HG03097 (cell line): ENCODE measurements at regions not wholly inside any gene's neighbourhood (a gene's known extent, or its start where the extent isn't known, plus 50 kb on each side); places are given as distances from the start of the nearest gene placed in this dataset.
"Not testable (repeated sequence)": the region's sequence is repeated elsewhere in the genome, so short reads cannot be mapped to it uniquely, and the experiment has no call there.

ENCODE experiments used
- ATAC-seq: cut with Tn5 transposase; IDR thresholded peaks from one replicate; pipeline ENCODE4 v1.9.1; 2021; ENCODE audit not compliant: unreplicated experiment, low FRiP score

DNA sequence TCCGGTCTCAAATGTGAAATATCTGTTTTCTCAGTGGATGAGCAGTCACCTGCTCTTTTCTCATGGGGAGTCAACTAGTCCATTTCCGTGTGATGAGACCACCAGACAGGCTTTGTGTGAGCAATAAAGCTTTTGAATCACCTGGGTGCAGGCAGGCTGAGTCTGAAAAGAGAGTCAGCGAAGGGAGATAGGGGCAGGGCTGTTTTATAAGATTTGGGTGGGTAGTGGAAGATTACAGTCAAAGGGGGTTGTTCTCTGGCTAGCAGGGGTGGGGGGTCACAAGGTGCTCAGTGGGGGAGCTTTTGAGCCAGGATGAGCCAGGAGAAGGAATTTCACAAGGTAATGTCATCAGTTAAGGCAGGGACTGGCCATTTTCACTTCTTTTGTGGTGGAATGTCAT is 176.5 kb upstream of the SERPINE2 start:
- ATAC-seq: not testable (repeated sequence)

- no peak for ATAC-seq
Measured at GRCh38 chr2:224213396-224213795, 174.3 kb upstream of the SERPINE2 start.

GRCh38 chr2:224211791-224212190 is 172.7 kb upstream of the SERPINE2 start:
- ATAC-seq: no peak

DNA sequence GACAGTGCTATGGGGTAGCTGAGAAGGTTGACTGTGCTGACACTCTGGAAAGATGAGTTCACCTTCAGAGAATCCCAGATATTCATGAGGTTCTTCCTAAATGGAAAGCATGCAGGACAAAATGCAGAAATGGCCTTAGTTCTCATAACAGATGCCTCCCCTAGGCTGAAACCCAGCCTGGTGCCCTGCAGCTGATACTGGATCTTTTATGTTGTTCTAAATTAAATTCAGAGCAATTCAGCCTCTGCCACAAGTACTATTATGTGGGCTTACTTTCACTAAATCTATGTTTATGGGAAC is 172.0 kb upstream of the SERPINE2 start:
- ATAC-seq: no peak

- no peak for ATAC-seq
Measured at GRCh38 chr2:224210286-224211180, 171.4 kb upstream of the SERPINE2 start.

GRCh38 chr2:224209555-224210285 is 170.6 kb upstream of the SERPINE2 start:
- no peak for ATAC-seq

GRCh38 chr2:224208443-224208842 is 169.4 kb upstream of the SERPINE2 start:
- no peak for ATAC-seq

DNA sequence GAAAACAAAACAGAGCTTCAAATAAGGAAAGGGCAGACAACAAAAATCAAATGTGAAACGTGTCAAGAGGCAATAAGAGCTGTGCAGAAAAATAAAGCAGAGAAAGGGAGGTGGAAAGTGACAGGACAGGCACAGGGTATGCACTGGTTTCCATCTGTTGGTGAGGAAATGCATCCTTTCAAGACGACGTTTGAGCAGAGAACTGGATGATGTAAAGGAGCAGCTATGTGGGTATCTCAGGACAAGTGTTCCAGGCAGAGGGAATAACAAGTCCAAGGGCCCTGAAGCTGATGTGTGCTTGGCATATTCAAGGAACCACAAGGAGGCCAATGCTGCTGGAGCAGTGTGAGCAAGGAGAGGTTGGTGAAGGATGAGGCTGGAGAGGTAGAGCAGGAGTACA is 168.9 kb upstream of the SERPINE2 start:
- ATAC-seq: no peak

- ATAC-seq: no peak
Measured at GRCh38 chr2:224206816-224207215, 167.7 kb upstream of the SERPINE2 start.

- no peak for ATAC-seq
Measured at GRCh38 chr2:224202281-224202865, 163.3 kb upstream of the SERPINE2 start.

DNA sequence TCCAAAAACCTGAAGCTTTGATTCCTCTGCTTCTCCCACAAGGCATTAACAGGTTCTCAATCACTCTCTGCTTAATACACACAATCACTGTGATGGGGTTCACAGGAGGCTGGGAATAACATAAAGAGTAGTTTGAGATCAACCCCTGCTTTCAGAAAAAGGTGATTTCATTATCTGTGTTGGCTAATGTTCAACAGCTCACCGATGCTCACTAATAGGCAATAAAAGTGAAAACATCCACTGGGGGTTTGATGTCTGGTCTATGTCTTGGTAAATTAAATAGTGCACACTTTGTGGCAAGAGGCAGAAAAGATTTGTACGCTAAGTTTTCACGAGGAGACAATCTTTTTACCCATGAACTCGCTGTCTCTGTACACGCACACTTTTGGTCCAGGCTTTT is 159.3 kb upstream of the SERPINE2 start:
- no peak for ATAC-seq

DNA sequence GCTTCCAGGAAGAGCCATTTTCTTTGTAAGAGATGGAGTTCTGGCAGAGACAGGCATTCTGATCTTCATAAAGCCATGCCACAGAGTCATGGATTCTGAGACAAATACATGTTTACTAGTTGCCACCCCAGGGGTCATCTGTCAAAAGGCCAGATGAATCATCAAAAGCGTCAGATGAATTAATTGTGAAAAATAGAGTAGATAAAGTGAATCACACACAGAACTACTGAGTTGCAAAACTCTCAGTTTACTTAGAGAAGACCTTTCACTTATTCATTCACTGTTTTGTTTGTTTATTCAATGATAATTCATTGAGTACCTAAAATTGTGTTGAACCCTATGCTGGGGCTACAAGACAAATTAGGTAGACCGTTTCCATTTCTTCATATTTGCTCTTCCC is 157.7 kb upstream of the SERPINE2 start:
- ATAC-seq: no peak

- ATAC-seq: no peak
Measured at GRCh38 chr2:224195925-224196571, 157.0 kb upstream of the SERPINE2 start.

GRCh38 chr2:224194161-224194560 is 155.1 kb upstream of the SERPINE2 start:
- no peak for ATAC-seq

- no peak for ATAC-seq
Measured at GRCh38 chr2:224191465-224191864, 152.4 kb upstream of the SERPINE2 start.

GRCh38 chr2:224190936-224191270 is 151.8 kb upstream of the SERPINE2 start:
- ATAC-seq: no peak

- no peak for ATAC-seq
Measured at GRCh38 chr2:224190234-224190935, 151.3 kb upstream of the SERPINE2 start.

- ATAC-seq: no peak
Measured at GRCh38 chr2:224187220-224187619, 148.1 kb upstream of the SERPINE2 start.

DNA sequence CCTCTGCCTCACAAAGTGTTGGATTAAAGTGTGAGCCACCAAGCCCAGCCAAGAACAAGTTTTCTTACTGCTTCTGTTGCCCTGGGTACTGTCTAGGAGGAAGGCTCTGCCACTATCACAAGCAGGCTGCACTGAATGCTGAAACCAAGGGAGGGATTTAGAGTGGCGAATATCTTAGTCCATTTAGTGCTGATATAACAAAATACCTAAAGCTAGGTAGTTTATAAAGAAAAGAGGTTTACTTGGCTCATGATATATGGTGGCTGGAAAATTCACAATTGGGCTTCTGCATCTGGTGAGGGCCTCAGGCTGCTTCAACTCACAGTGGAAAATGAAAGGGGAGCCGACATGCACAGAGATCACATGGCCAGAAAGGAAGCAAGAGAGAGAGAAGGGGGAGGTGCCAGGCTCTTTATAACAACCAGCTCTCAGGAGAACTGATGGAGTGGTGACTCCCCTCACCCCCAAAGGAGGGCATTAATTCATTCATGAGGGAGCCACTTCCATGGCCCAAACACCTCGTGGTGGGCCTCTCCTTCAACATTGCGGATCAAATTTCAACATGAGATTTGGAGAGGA is 146.0 kb upstream of the SERPINE2 start:
- ATAC-seq: no peak

GRCh38 chr2:224183086-224183485 is 144.0 kb upstream of the SERPINE2 start:
- no peak for ATAC-seq
